Body of pancreas (tissue), 4 donors: ENCODE measurements at regions not wholly inside any gene's neighbourhood (a gene's known extent, or its start where the extent isn't known, plus 50 kb on each side); places are given as distances from the start of the nearest gene placed in this dataset.
"Not testable (repeated sequence)": the region's sequence is repeated elsewhere in the genome, so short reads cannot be mapped to it uniquely, and the experiment has no call there.

Experiments used
- ATAC-seq: fragments of 150-250 bp; one replicate; pipeline ENCODE4 v1.9.1; 2016
- DNase-seq, 4 donors: peaks; one replicate each; pipeline ENCODE4 v3.0.0-alpha.2; 2019
- H3K27ac ChIP-seq, 4 donors: fragments of 200-600 bp; sonication (generic); 1 replicate in 3 of 4; 2 replicates in 1 of 4; pipeline versions ENCODE4 v1.5.1 to v1.6.1; 2016 to 2019; ENCODE audit warnings: mild to moderate bottlenecking in 1 of 4, mixed read lengths in 1 of 4, moderate library complexity in 1 of 4
- H3K27me3 ChIP-seq, 2 donors: fragments of 200-600 bp; sonication (generic); one replicate each; pipeline ENCODE4 v1.6.0; 2016; ENCODE audit warnings: mild to moderate bottlenecking in 1 of 2
- H3K36me3 ChIP-seq, 2 donors: fragments of 200-600 bp; sonication (generic); replicated peaks in 1 of 2; 2 replicates each; pipeline ENCODE4 v1.5.1; 2016; ENCODE audit warnings: low read depth in 2 of 2; ENCODE audit not compliant: insufficient read depth in 1 of 2
- H3K4me1 ChIP-seq: fragments of 200-600 bp; sonication (generic); one replicate; pipeline ENCODE4 v1.6.0; 2016
- H3K4me3 ChIP-seq, 2 donors: fragments of 200-600 bp; sonication (generic); 1 replicate in 1 of 2; 2 replicates in 1 of 2; pipeline ENCODE4 v1.5.1; 2016 to 2019
- H3K9me3 ChIP-seq, 3 donors: fragments of 200-600 bp; sonication (generic); 1 replicate in 2 of 3; 2 replicates in 1 of 3; pipeline ENCODE4 v1.5.1; 2016
- POLR2A ChIP-seq, 3 donors: fragments of 450-650 bp; IDR thresholded peaks; one replicate each; pipeline ENCODE4 v1.6.1; 2016; ENCODE audit warnings: antibody characterized with exemption in 3 of 3, mild to moderate bottlenecking in 2 of 3
- WGBS, 2 donors: methylation state at CpG; one replicate each; pipeline ENCODE4 v1.1.5; 2017; 5-methylcytosine and 5-hydroxymethylcytosine counted together
- intact Hi-C: fragments of 100-400 bp; cut with DNase I; formaldehyde crosslinking; loops from one replicate; pipeline ENCODE4 v1.15.1; 2023
- TF ChIP-seq, protein P1 (sequence below), 7 experiments: fragments of 450-650 bp in 4 of 7; fragments of 200-600 bp in 3 of 7; sonication (generic) in 3 of 7; IDR thresholded peaks; one replicate each; pipeline ENCODE4 v1.5.1; 2016 to 2019; ENCODE audit warnings: antibody characterized with exemption in 7 of 7

DNA sequence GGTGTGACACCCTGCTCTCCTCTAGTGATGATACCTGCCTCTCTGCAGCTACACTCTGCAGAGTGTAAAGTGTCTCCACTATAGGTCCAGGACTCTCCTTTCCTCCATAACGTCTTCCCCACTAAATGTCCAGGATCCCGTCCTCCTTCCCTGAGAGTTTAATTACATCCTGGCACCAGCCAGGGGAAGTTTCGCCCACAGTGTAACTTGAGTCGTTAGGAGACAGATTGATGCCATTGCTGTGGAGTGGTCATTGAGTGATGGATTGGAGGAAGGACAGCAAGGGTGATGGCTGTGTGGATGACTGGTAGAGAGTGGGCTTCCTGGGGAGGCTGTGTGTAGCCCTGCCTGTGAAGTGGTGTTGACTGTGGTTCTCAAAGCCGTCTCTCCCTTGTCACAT lies 84.0 kb upstream of the TMEM132D start:
- Histone ChIP-seq H3K4me3 (no peak overlapping the region), H3K36me3 (no peaks in the 10 kb centered on the region), H3K27me3 (no peaks in the 10 kb centered on the region), H3K9me3 (no peaks in the 10 kb centered on the region), H3K4me1 (no peaks in the 10 kb centered on the region), H3K27ac (no peak overlapping the region)
- ATAC-seq (no peak), DNase-seq (no peak)
- 45 to 52% methylated on average over 5 of the region's 5 CpGs for WGBS, 2 donors
- TF ChIP-seq POLR2A (IDR thresholded peaks at IDR 0.05): no peak
- TF ChIP-seq, protein P1, sequence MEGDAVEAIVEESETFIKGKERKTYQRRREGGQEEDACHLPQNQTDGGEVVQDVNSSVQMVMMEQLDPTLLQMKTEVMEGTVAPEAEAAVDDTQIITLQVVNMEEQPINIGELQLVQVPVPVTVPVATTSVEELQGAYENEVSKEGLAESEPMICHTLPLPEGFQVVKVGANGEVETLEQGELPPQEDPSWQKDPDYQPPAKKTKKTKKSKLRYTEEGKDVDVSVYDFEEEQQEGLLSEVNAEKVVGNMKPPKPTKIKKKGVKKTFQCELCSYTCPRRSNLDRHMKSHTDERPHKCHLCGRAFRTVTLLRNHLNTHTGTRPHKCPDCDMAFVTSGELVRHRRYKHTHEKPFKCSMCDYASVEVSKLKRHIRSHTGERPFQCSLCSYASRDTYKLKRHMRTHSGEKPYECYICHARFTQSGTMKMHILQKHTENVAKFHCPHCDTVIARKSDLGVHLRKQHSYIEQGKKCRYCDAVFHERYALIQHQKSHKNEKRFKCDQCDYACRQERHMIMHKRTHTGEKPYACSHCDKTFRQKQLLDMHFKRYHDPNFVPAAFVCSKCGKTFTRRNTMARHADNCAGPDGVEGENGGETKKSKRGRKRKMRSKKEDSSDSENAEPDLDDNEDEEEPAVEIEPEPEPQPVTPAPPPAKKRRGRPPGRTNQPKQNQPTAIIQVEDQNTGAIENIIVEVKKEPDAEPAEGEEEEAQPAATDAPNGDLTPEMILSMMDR (IDR thresholded peaks at IDR 0.05): no peak
- intact Hi-C loops: no loop called here

- TF ChIP-seq, protein P1 (IDR thresholded peaks at IDR 0.05): no peak
- TF ChIP-seq POLR2A (IDR thresholded peaks at IDR 0.05): no peak
- Histone ChIP-seq H3K36me3 (no peaks in the 10 kb centered on the region), H3K4me3 (no peak overlapping the region), H3K4me1 (no peaks in the 10 kb centered on the region), H3K9me3 (no peaks in the 10 kb centered on the region), H3K27me3 (no peaks in the 10 kb centered on the region), H3K27ac (no peak overlapping the region)
- 77 to 82% methylated on average over 8 of the region's 8 CpGs for WGBS, 2 donors
- no peak for DNase-seq
- no peak for ATAC-seq
- intact Hi-C loops: no loop called here
Observed at GRCh38 chr12:129994634-129995033, 90.8 kb upstream of the TMEM132D start.

DNA sequence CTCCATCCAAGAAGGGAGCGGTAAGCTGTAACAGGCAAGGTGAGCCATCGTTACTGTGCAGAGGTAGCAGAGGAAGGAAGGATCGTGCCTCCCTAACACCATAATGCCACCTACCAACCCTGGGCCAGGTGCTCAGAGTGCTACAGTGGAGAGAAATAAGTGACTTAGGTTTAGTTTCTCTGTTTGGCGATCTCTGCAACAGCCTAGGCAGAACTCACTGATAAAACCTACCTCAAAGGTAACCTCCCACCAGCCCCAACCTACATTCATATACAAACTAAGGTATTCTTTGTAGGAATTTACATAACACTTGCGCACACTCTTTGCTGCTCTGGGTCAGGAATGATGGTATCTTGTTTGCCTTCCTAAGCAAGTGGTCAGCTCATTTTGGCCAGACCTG lies 93.4 kb upstream of the TMEM132D start:
- intact Hi-C loops: no loop called here
- TF ChIP-seq, protein P1 (IDR thresholded peaks at IDR 0.05): no peak
- TF ChIP-seq POLR2A (IDR thresholded peaks at IDR 0.05): no peak
- no peaks in the 10 kb centered on the region for H3K4me1 ChIP-seq
- H3K9me3 ChIP-seq: no peaks in the 10 kb centered on the region
- no peaks in the 10 kb centered on the region for H3K27me3 ChIP-seq
- H3K4me3 ChIP-seq: no peak overlapping the region
- no peak for ATAC-seq
- H3K36me3 ChIP-seq: no peaks in the 10 kb centered on the region
- no peak for DNase-seq
- no peak overlapping the region for H3K27ac ChIP-seq
- WGBS, 2 donors: 36 to 50% methylated on average over 5 of the region's 5 CpGs

DNA sequence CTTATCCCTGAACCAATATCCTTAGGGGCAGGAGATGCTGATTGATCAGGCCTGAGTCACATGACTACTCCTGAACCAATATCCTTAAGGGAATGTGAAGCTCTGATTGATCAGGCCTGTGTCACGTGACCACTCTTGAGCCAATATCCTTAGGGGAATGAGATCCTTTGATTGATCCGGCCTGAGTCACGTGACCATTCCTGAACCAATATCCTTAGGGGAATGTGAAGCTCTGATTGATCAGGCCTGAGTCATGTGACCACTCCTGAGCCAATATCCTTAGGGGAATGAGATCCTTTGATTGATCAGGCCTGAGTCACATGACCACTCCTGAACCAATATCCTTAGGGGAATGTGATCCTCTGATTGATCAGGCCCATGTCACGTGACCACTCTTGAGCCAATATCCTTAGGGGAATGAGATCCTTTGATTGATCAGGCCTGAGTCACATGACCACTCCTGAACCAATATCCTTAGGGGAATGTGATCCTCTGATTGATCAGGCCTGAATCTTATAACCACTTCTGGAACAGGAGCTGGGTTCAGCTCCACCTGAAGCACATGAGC lies 100.6 kb upstream of the TMEM132D start:
- intact Hi-C loops, ATAC-seq: not testable (repeated sequence)
- WGBS, 2 donors: 78 to 81% methylated on average over 4 of the region's 4 CpGs

GRCh38 chr12:130007771-130008170 lies 103.9 kb upstream of the TMEM132D start:
- H3K36me3 ChIP-seq: no peaks in the 10 kb centered on the region
- no peaks in the 10 kb centered on the region for H3K9me3 ChIP-seq
- 65 to 81% methylated on average over 3 to 15 of the region's 15 CpGs for WGBS, 2 donors
- DNase-seq (no peak), ATAC-seq (no peak)
- intact Hi-C loops: no loop called here
- no peaks in the 10 kb centered on the region for H3K4me1 ChIP-seq
- H3K27me3 ChIP-seq: no peaks in the 10 kb centered on the region
- no peak overlapping the region for H3K4me3 ChIP-seq
- no peak overlapping the region for H3K27ac ChIP-seq
- TF ChIP-seq POLR2A (IDR thresholded peaks at IDR 0.05): no peak
- TF ChIP-seq, protein P1 (IDR thresholded peaks at IDR 0.05): no peak

More for the DNA sequence above, 100.6 kb upstream of the TMEM132D start:
- not testable (repeated sequence) for DNase-seq, H3K27me3 ChIP-seq, H3K4me3 ChIP-seq, H3K36me3 ChIP-seq, H3K27ac ChIP-seq, H3K4me1 ChIP-seq, H3K9me3 ChIP-seq
